ENCODE measurements at regions not wholly inside any gene's neighbourhood (a gene's known extent, or its start where the extent isn't known, plus 50 kb on each side); places are given as distances from the start of the nearest gene placed in this dataset.
"Not testable (repeated sequence)": the region's sequence is repeated elsewhere in the genome, so short reads cannot be mapped to it uniquely, and the experiment has no call there.

DNA sequence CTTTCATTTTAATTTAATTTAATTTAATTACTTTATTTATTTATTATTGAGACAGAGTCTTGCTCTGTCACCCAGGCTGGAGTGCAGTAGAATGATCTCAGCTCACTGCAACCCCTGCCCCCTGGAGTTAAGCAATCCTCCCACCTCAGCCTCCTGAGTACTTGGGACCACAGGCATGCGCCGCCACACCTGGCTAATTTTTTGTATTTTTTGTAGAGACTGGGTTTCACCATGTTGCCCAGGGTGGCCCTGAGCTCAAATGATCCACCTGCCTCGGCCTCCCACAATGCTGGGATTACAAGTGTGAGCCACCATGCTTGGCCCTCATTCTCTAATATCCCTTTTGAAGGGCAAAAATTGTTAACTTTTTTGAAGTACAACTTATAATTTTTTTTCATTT lies 92.9 kb downstream of the XRCC2 start:
- no peak for DNase-seq (ENCODE audit: low spot score, unreplicated experiment)
- H3K27ac Mint-ChIP-seq, result no peak overlapping the region
- no peaks in the 10 kb centered on the region for H3K36me3 Mint-ChIP-seq (ENCODE audit: insufficient read depth)
- no peak overlapping the region for H3K4me3 Mint-ChIP-seq (ENCODE audit: low read depth)
- H3K27me3 Mint-ChIP-seq, result no peaks in the 10 kb centered on the region
- H3K9me3 Mint-ChIP-seq (ENCODE audit: low read depth), result no peaks in the 10 kb centered on the region
- no peaks in the 10 kb centered on the region for H3K4me1 Mint-ChIP-seq (ENCODE audit: low read depth)
- TF ChIP-seq, protein P1, sequence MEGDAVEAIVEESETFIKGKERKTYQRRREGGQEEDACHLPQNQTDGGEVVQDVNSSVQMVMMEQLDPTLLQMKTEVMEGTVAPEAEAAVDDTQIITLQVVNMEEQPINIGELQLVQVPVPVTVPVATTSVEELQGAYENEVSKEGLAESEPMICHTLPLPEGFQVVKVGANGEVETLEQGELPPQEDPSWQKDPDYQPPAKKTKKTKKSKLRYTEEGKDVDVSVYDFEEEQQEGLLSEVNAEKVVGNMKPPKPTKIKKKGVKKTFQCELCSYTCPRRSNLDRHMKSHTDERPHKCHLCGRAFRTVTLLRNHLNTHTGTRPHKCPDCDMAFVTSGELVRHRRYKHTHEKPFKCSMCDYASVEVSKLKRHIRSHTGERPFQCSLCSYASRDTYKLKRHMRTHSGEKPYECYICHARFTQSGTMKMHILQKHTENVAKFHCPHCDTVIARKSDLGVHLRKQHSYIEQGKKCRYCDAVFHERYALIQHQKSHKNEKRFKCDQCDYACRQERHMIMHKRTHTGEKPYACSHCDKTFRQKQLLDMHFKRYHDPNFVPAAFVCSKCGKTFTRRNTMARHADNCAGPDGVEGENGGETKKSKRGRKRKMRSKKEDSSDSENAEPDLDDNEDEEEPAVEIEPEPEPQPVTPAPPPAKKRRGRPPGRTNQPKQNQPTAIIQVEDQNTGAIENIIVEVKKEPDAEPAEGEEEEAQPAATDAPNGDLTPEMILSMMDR (IDR thresholded peaks at IDR 0.05; ENCODE audit: unreplicated experiment), result no peak

GRCh38 chr7:152579070-152579469 lies 96.9 kb downstream of the XRCC2 start:
- Mint-ChIP-seq H3K36me3 (ENCODE audit: insufficient read depth) (no peaks in the 10 kb centered on the region), H3K4me1 (ENCODE audit: low read depth) (peaks cover 7% of the 10 kb centered on the region), H3K9me3 (ENCODE audit: low read depth) (peaks cover 3% of the 10 kb centered on the region)

GRCh38 chr7:152577339-152577738 lies 98.6 kb downstream of the XRCC2 start:
- Mint-ChIP-seq H3K9me3 (ENCODE audit: low read depth) (peaks cover 3% of the 10 kb centered on the region), H3K36me3 (ENCODE audit: insufficient read depth) (no peaks in the 10 kb centered on the region), H3K27ac (no peak overlapping the region), H3K4me3 (ENCODE audit: low read depth) (no peak overlapping the region), H3K4me1 (ENCODE audit: low read depth) (peaks cover 7% of the 10 kb centered on the region), H3K27me3 (peaks cover 3% of the 10 kb centered on the region)
- TF ChIP-seq, protein P1 (IDR thresholded peaks at IDR 0.05; ENCODE audit: unreplicated experiment), result no peak
- no peak for DNase-seq (ENCODE audit: low spot score, unreplicated experiment)

More at GRCh38 chr7:152579070-152579469, 96.9 kb downstream of the XRCC2 start:
- H3K27ac Mint-ChIP-seq, result no peak overlapping the region
- H3K4me3 Mint-ChIP-seq (ENCODE audit: low read depth), result no peak overlapping the region
- no peak for DNase-seq (ENCODE audit: low spot score, unreplicated experiment)
- H3K27me3 Mint-ChIP-seq, result no peaks in the 10 kb centered on the region
- TF ChIP-seq, protein P1 (IDR thresholded peaks at IDR 0.05; ENCODE audit: unreplicated experiment), result no peak

DNA sequence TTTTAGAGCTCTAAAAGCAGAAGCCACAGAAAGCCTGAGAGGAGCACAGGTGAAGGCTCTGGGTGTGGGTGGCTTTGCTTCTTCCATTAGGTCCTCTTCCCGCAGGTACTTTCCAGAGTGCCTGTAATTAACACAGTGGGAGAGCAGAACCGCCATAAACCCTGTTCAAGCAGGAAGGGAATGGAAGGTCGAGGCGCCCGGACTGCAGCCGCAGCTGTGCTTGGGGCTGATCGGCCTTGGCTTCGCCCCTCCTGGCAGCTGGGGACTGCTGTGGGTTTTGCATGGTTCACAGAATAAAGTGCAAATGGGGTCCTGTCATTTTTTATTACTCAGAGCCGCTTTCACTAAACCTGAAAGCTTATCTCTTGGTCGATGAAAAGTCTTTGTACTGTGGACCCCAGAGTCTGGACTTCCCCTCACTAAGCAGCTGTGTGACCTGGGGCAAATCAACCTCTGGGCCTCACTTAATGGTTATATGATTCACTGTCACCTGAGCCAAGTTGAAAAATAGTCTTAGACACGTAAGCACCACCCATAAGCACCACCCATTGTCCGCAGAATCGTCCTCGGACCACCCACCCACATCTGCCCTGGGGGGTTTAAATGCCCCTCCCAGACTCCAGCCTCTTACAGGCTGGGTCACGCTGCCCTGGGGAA lies 100.9 kb downstream of the XRCC2 start:
- Mint-ChIP-seq H3K9me3 (ENCODE audit: low read depth) (peaks cover 3% of the 10 kb centered on the region), H3K4me1 (ENCODE audit: low read depth) (peaks cover 7% of the 10 kb centered on the region), H3K36me3 (ENCODE audit: insufficient read depth) (no peaks in the 10 kb centered on the region), H3K27ac (no peak overlapping the region), H3K4me3 (ENCODE audit: low read depth) (no peak overlapping the region), H3K27me3 (peaks cover 4% of the 10 kb centered on the region)
- TF ChIP-seq, protein P1 (IDR thresholded peaks at IDR 0.05; ENCODE audit: unreplicated experiment), result no peak
- DNase-seq (ENCODE audit: low spot score, unreplicated experiment), result no peak

GRCh38 chr7:152573186-152573585 lies 102.8 kb downstream of the XRCC2 start:
- not testable (repeated sequence) for DNase-seq (ENCODE audit: low spot score, unreplicated experiment); H3K4me3 Mint-ChIP-seq (ENCODE audit: low read depth); H3K27me3 Mint-ChIP-seq; H3K9me3 Mint-ChIP-seq (ENCODE audit: low read depth); H3K36me3 Mint-ChIP-seq (ENCODE audit: insufficient read depth); H3K27ac Mint-ChIP-seq; H3K4me1 Mint-ChIP-seq (ENCODE audit: low read depth)

DNA sequence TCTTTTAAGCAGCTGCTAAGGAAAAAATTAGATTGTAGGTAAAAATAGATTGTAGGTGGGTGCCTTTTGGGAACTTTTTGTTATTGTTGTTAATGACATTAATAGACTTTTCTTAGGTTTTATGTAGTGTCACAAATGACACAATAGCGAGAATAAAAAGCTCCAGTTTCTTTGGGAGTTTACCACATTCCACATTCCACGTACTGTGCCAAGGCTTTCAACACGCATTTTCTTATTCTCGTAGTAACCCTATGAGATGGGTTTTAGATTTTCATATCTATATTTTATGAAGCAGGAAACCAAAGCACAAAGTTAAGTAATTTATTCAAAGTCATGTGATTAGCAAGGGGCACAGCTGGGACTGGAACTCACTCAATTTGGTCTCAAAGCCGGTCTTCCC lies 103.8 kb downstream of the XRCC2 start:
- Mint-ChIP-seq H3K4me3 (ENCODE audit: low read depth) (no peak overlapping the region), H3K4me1 (ENCODE audit: low read depth) (peaks cover 7% of the 10 kb centered on the region), H3K27ac (no peak overlapping the region), H3K9me3 (ENCODE audit: low read depth) (peaks cover 3% of the 10 kb centered on the region), H3K36me3 (ENCODE audit: insufficient read depth) (no peaks in the 10 kb centered on the region), H3K27me3 (peaks cover 4% of the 10 kb centered on the region)
- TF ChIP-seq, protein P1 (IDR thresholded peaks at IDR 0.05; ENCODE audit: unreplicated experiment), result no peak
- DNase-seq (ENCODE audit: low spot score, unreplicated experiment), result no peak

All from progenitor cell of endocrine pancreas (in vitro differentiated cells).